OCI-LY7 (cell line): ENCODE measurements at regions not wholly inside any gene's neighbourhood (a gene's known extent, or its start where the extent isn't known, plus 50 kb on each side); places are given as distances from the start of the nearest gene placed in this dataset.

Source experiments
- CTCF ChIP-seq: fragments of 200-600 bp; sonication (generic); conservative IDR thresholded peaks from 2 replicates; pipeline ENCODE4 v1.5.1; 2014; ENCODE audit warnings: mild to moderate bottlenecking, antibody characterized with exemption, low read length, moderate library complexity, mixed read lengths
- EZH2phosphoT487 ChIP-seq: fragments of 200-600 bp; sonication (generic); IDR thresholded peaks from 2 replicates; pipeline ENCODE4 v1.6.1; 2018; ENCODE audit warnings: low read depth, borderline replicate concordance, mild to moderate bottlenecking, mixed run types, antibody characterized with exemption, low read length, moderate library complexity, mixed read lengths

- TF ChIP-seq EZH2phosphoT487, result no peak
- no peak for TF ChIP-seq CTCF
Observed at GRCh38 chr5:97903742-97904141, 720.7 kb upstream of the RIOK2 start.
